GM20431 (cell line): ENCODE measurements at regions not wholly inside any gene's neighbourhood (a gene's known extent, or its start where the extent isn't known, plus 50 kb on each side); places are given as distances from the start of the nearest gene placed in this dataset.
"Not testable (repeated sequence)": the region's sequence is repeated elsewhere in the genome, so short reads cannot be mapped to it uniquely, and the experiment has no call there.

Source experiments
- in situ Hi-C: fragments of 300-500 bp; cut with MseI, MboI; formaldehyde crosslinking; loops from one replicate; pipeline ENCODE4 v1.15.0; 2020; ENCODE audit warnings: low sequenced_read_pairs; ENCODE audit not compliant: unreplicated experiment

GRCh38 chr4:9505341-9505740 is 61.1 kb downstream of the DEFB131A start:
- in situ Hi-C loops: not testable (repeated sequence)

GRCh38 chr4:9506672-9507071 is 62.5 kb downstream of the DEFB131A start:
- in situ Hi-C loops: not testable (repeated sequence)

DNA sequence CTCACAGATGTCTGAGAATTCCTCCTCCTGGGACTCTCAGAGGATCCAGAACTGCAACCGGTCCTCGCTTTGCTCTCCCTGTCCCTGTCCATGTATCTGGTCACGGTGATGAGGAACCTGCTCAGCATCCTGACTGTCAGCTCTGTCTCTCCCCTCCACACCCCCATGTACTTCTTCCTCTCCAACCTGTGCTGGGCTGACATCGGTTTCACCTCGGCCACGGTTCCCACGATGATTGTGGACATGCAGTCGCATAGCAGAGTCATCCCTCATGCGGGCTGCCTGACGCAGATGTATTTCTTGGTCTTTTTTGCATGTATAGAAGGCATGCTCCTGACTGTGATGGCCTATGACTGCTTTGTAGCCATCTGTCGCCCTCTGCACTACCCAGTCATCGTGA is 68.7 kb downstream of the DEFB131A start:
- in situ Hi-C loops: not testable (repeated sequence)

GRCh38 chr4:9519631-9520030 is 75.4 kb downstream of the DEFB131A start:
- in situ Hi-C loops: not testable (repeated sequence)

DNA sequence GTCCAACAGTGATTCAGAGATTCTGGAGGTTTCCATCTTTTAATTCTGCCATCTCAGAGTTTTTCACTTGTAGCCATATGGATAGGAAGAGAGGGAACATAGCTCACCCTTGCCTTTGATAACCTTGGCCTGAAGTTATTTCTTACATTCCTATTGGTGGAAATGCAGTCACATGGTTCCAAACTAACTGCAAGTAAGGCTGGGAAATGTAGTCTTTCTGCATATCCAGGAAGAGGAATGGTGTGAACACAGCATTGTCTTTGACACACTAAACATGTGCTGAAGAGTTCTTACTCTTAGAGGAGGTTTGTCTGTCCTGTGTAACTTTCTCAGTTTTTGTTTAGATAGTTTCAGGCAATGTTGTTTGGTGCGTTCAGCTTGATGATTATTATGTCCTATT is 78.7 kb downstream of the DEFB131A start:
- in situ Hi-C loops: not testable (repeated sequence)

GRCh38 chr4:9524406-9524805 is 80.2 kb downstream of the DEFB131A start:
- in situ Hi-C loops: not testable (repeated sequence)

DNA sequence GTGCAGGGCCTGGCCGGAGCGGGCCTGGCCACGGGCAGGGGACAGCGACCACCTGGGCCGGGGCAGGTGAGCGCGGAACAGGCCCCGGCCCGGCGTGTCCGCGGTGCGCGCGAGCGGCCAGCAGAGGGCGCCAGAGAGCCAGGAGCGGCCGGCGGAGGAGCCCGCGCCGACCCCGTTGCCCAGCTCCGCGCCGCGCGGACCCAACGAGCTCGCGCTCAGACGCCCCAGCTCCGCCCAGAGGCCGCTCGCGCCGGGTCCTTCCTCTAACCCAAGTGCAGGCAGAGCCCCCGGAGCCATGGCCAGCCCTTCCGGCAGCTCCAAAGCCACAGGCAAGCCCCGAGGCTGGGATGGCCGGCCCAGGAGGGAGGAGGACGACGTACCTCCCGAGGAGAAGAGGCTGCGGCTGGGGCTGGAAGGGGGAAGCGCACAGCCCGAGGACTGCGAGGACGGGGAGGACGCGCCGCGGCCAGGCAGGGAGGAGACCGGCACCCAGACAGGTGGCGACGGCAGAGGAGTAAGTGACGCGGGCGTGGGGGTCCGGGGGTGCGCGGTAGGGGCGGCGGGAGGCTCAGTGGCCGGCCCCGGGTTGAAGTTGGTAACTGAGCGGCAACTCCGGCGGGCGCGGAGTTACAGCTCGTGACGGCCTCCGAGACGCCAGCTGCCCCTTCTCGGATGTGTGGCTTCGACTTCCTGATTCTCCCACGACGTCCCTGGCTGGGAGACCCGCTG is 88.1 kb downstream of the DEFB131A start:
- in situ Hi-C loops: loop anchor here (25.0 kb wide), 1 partner anchor 130 kb away; no protein-coding TSS in a partner anchor

GRCh38 chr4:9532863-9533192 is 88.6 kb downstream of the DEFB131A start:
- in situ Hi-C loops: loop anchor here (25.0 kb wide), 1 partner anchor 129 kb away; no protein-coding TSS in a partner anchor

DNA sequence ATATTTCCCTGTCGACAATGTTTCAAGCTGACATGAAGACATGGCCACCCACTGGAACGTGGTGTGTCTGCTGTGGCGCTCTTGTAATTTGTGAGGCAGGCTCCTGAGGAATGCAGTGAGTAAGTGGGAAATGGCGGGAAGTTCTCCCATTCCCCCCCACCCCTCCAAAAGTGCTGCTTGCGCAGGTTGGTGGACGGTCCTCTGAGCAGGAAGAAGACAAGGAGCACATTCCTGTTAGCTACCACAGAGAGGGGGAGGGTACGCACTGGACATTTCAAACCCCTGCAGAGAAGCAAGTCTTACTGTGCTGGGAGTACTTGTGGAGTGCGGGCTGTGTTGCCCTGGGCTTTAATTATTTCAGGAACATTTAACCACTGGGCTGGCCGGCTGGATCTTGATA is 92.9 kb downstream of the DEFB131A start:
- in situ Hi-C loops: loop anchor here (25.0 kb wide), 1 partner anchor 125 kb away; no protein-coding TSS in a partner anchor

DNA sequence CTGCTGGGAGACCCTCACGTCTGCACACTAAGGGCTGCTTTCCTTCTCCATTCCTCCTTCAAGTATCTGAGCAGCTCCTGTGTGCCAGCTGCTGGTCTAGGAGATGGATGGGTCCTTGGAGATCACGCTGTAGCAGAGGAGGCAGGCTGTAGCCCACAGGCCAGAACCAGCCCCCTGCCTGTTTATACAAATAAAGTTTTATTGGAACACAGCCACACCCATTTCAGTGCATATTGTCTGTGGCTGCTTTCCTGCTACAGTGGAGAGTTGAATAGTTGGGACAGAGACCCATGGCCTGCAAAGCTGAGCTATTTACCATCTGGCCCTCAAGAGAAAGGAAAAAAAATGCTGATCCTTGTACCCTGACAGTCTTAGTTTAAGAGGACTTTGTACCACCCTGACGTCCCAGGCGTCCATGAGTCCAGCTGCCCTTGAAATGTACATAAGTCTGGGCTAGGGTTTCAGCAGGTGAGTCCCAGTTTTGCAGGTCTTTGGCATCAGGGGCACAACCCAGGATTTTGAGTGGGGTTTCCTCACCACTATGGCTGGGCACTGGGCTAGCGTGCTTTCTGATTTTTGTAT is 95.8 kb downstream of the DEFB131A start:
- in situ Hi-C loops: loop anchor here (25.0 kb wide), 1 partner anchor 122 kb away; no protein-coding TSS in a partner anchor

DNA sequence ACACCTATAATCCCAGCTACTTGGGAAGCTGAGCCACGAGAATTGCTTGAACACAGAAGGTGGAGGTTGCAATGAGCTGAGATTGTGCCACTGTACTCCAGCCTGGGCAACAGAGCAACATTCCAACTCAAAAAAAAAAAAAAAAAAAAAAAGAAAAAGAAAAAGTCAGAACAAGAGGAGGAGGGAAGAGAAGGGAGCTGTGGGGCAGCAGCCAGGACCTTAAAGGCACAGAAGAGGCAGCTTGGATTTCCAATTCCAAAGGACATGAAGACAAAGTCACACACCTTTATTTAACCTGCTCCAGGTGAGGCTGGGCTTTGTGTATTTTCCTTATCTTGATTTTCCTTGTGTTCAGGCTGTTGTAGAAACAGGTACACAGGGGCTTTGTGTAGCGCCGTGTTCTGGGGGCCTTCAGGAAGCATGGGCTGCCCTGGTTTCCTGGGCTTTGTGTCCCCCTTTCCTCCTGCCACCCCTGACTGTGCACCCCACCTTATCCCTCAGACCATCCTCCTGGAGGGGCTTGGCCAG is 97.2 kb downstream of the DEFB131A start:
- in situ Hi-C loops: loop anchor here (25.0 kb wide), 1 partner anchor 121 kb away; no protein-coding TSS in a partner anchor

DNA sequence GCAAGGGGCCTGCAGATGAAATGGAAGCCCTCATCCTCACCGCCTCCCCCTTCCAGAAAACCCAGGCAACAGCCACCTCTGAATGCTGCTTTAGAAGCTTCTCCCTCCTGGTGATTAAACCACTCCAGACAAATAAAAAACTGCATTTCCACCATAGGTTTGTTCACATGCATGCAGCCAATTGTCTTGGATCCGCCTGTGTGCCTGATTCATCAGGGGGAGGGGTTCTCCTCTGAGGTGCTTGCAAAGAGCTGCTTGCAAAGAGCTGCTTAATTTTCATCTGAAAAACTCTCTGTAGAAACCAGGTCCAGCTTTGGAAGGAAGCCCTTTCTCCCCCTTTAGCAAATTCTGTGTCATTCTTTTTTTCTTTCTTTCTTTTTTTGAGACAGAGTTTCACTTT is 100.6 kb downstream of the DEFB131A start:
- in situ Hi-C loops: loop anchor here (25.0 kb wide), 1 partner anchor 117 kb away; no protein-coding TSS in a partner anchor

GRCh38 chr4:9547470-9547869 is 103.3 kb downstream of the DEFB131A start:
- in situ Hi-C loops: loop anchor here (25.0 kb wide), 1 partner anchor 115 kb away; no protein-coding TSS in a partner anchor

DNA sequence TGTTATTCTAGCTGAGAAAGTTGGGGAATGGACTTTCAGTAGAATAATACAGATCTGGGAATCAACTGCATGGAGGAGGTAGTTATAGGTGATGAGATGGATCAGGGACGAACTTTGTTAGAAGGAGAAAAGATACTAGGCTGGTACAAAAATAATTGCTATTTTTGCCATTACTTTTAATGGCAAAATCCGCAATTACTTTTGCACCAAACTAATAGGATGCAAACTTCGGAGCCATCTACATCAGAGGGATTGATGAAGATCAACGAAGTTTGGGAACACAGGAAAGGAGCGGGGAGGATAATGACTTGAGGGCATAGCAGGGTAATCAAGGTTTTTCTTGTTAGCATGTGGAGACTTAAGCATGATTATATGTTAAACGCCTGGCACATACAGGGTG is 111.9 kb downstream of the DEFB131A start:
- in situ Hi-C loops: not testable (repeated sequence)

DNA sequence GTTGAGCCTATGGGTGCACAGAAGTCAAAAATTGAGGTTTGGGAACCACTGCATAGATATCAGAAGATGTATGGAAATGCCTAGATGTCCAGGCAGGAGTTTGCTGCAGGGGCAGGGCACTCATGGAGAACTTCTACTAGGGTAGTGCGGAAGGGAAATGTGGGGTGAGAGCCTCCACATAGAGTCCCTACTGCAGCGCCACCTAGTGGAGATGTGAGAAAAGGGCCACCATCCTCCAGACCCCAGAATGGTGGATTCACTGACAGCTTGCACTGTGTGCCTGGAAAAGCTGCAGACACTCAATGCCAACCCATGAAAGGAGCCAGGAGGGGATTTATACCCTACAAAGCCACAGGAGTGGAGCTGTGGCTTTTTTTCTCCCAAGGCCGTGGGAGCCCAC is 133.7 kb downstream of the DEFB131A start:
- in situ Hi-C loops: not testable (repeated sequence)

DNA sequence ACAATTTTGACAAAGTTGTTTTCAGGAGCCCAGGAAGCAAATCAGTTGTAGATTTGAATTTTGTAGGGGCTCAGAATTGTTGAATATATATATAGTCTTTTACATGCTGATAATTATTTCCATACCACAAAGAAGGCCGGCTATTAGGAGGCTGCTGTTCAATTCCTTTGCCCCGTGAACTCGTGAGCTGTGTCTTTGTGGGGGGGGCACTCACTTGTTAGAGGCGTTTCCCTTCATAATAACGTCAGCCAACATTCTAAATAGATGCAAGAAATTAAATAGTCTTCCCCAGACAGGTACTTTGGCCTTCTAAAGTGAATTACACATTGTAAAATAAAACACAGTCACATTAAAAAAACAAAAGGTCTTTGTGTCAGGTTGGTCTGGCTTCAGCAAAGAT is 138.7 kb downstream of the DEFB131A start:
- in situ Hi-C loops: not testable (repeated sequence)

DNA sequence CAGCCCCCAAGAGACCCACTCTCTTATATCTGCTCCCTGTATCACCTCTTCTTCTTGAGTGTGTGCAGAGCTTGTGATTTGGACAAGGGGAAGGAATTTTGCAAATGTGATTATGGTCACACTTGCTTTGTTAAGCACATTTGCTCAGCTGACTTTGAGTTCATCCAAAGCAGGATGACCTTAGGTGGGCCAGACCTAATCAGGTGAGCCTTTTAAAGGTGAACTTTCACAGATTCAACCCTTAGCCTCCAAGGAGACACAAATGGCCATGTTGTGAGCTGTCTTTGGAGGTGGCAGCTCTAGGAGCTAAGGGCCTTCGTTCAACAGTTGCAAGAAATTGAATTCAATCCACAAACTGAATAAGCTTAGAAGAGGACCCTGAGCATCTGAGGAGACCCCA is 147.8 kb downstream of the DEFB131A start:
- in situ Hi-C loops: no loop called here

- in situ Hi-C loops: no loop called here
Observed at GRCh38 chr4:9594948-9595347, 150.7 kb downstream of the DEFB131A start.

- in situ Hi-C loops: not testable (repeated sequence)
Observed at GRCh38 chr4:9595531-9595930, 151.3 kb downstream of the DEFB131A start.

GRCh38 chr4:9599266-9599665 is 155.1 kb downstream of the DEFB131A start:
- in situ Hi-C loops: no loop called here

- in situ Hi-C loops: no loop called here
Observed at GRCh38 chr4:9600246-9600645, 156.0 kb downstream of the DEFB131A start.
